Large intestine (tissue), 3 donors: ENCODE measurements at regions not wholly inside any gene's neighbourhood (a gene's known extent, or its start where the extent isn't known, plus 50 kb on each side); places are given as distances from the start of the nearest gene placed in this dataset.

Source experiments
- DNase-seq, 2 donors: peaks; one replicate each; pipeline versions ENCODE4 v3.0.0 to v3.0.0-alpha.2; 2013
- H3K27ac ChIP-seq: one replicate; pipeline ENCODE4 v1.5.1; 2013; ENCODE audit warnings: low read length
- H3K27me3 ChIP-seq: 2 replicates; pipeline ENCODE4 v1.6.1; 2013; ENCODE audit warnings: low read length; ENCODE audit not compliant: control insufficient read depth, insufficient read depth
- H3K36me3 ChIP-seq: 2 replicates; pipeline ENCODE4 v1.6.1; 2013; ENCODE audit warnings: low read length; ENCODE audit not compliant: control insufficient read depth, insufficient read depth
- H3K4me1 ChIP-seq: one replicate; pipeline ENCODE4 v1.6.1; 2013; ENCODE audit warnings: low read length; ENCODE audit not compliant: control insufficient read depth, insufficient read depth
- H3K4me3 ChIP-seq: one replicate; pipeline ENCODE4 v1.5.1; 2013; ENCODE audit warnings: low read length
- H3K9me3 ChIP-seq: one replicate; pipeline ENCODE4 v1.6.1; 2013; ENCODE audit warnings: mild to moderate bottlenecking, low read depth, low read length, moderate library complexity; ENCODE audit not compliant: control insufficient read depth
- WGBS: methylation state at CpG from one replicate; pipeline ENCODE4 v1.1.5; 2013; ENCODE audit warnings: low lambda C conversion rate; ENCODE audit not compliant: insufficient coverage; 5-methylcytosine and 5-hydroxymethylcytosine counted together

DNA sequence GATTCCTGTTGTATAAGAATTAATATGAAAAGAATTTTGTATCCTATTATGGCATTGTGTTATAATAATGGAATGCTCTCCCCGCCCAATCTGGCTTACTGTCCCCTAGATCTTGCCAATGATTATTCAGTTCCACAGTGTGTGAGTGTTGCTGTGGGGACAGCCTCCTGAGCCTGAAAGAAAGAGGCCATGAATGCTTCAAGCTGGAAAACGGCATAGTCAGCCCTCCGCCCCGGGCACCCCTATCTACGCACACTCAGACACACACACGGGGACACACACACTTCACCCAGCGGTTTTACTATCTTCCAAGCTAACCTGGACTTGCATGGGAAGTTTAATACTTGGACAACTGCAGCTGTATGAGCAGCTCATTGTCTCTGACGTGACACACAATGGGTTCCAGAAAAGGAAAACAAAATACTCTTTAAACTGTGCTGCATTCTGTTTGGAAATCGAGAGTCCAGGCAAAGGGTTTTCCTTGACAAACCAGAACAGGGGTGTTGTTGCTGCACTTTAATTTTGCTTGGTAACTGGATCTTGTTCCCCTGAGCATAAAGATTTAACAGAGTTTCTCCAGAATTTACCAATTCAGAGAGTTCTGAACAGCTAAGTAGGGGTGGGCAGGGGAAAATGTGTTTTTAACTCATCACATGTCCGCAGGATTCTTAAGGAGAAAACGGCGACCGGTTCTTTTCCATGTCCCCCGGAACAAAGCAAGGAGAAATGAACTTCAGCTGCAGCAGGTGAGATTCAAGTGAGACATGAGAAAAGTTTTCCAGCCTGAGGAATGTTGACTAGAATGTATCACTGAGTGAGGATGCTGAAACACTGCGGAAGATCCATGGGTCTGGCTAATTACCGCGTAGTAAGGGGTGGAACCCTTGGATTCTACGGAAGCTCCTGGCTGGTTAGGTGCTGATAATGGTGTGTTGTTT is 472.9 kb downstream of the FOXO1 start:
- WGBS, result 100% methylated on average over 5 of the region's 18 CpGs
- H3K27me3 ChIP-seq, result no peaks in the 10 kb centered on the region
- no peaks in the 10 kb centered on the region for H3K9me3 ChIP-seq
- no peak overlapping the region for H3K27ac ChIP-seq
- no peak overlapping the region for H3K4me3 ChIP-seq
- DNase-seq, result no peak
- peaks cover 19% of the 10 kb centered on the region for H3K4me1 ChIP-seq
- no peaks in the 10 kb centered on the region for H3K36me3 ChIP-seq

DNA sequence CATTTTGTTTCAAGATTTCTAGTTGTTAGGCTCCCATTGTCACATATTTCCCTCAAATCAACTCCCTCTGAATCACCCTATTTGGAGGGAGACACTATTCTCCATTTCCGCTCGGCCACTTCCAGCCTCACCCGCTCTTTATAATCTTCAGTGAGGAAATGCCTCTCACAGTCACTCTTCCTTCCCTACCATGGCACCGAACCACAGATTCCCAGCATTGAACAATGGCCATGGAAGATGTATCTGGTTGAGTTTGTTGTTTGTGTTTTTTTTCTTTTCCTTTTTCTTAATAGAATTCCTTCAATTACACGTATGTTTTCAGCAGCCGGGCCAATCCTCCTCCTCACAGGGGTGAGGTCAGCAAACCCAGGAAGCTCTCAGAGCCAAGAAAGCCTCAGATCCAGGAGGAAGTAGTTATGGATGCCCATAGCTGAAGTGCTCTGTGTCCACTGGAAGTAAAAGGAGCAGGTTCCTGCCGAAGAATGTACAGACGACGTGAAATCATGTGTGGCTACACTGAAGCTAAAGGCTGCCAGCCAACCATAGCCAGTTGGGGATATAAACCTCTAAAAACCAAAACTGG is 472.1 kb downstream of the FOXO1 start:
- 100% methylated on average over 2 of the region's 9 CpGs for WGBS
- H3K9me3 ChIP-seq, result no peaks in the 10 kb centered on the region
- DNase-seq, result no peak
- H3K27me3 ChIP-seq, result no peaks in the 10 kb centered on the region
- no peak overlapping the region for H3K4me3 ChIP-seq
- H3K27ac ChIP-seq, result no peak overlapping the region
- H3K4me1 ChIP-seq, result peaks cover 19% of the 10 kb centered on the region
- no peaks in the 10 kb centered on the region for H3K36me3 ChIP-seq

DNA sequence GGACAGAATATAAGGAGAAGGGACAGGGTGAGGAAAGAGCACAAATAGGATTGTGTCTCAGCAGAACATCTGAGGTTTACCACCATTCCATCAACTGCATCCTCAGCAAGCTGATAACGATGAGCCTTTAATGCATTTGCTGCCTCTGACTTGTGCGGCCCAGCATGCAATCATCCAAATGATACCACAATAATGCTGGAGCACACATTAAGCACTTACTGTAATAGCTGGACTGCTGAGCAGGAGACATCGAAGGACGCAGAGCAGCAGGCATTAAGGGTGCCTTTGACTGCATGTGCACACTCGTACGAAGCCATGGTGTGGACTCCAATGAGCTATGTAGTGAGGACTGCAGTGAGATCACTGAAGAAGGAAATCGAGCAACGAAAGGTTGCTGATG is 469.4 kb downstream of the FOXO1 start:
- no CpG with 5 or more reads among the region's 8 CpGs for WGBS
- no peak overlapping the region for H3K4me3 ChIP-seq
- no peak overlapping the region for H3K27ac ChIP-seq
- H3K36me3 ChIP-seq, result no peaks in the 10 kb centered on the region
- no peaks in the 10 kb centered on the region for H3K9me3 ChIP-seq
- no peak for DNase-seq
- no peaks in the 10 kb centered on the region for H3K27me3 ChIP-seq
- H3K4me1 ChIP-seq, result no peaks in the 10 kb centered on the region

DNA sequence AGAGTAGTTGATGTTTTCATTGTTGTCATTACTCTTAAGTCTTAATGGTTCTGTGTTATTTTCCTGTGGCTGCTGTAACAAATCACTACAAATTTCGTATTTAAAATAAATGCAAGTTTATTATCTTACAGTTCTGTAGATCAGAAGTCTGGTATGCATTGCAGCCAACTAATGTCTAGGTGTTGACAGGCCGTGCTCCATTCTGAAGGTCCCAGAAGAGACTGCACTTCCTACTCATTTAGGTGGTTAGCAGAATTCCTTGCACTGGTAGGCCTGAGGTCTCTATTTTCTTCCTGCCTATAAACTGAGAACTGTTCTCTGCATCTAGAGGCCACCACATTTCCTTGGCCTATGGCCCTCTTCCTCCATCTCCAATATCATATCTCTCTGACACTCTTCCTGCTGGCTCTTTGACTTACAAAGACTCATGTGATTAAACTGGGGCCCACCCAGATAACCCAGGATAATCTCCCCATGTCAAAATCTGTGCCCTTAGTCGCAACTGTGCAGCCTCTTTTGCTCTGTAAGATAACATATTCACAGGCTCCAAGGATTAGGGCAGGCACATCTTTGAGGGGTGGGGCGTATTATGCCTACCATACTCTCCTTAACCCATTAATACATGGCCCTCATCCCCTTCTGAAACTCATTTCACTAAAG is 468.4 kb downstream of the FOXO1 start:
- no CpG with 5 or more reads among the region's 4 CpGs for WGBS
- Histone ChIP-seq H3K36me3 (no peaks in the 10 kb centered on the region), H3K4me1 (no peaks in the 10 kb centered on the region), H3K9me3 (no peaks in the 10 kb centered on the region), H3K27me3 (no peaks in the 10 kb centered on the region), H3K27ac (no peak overlapping the region), H3K4me3 (no peak overlapping the region)
- DNase-seq, result no peak

DNA sequence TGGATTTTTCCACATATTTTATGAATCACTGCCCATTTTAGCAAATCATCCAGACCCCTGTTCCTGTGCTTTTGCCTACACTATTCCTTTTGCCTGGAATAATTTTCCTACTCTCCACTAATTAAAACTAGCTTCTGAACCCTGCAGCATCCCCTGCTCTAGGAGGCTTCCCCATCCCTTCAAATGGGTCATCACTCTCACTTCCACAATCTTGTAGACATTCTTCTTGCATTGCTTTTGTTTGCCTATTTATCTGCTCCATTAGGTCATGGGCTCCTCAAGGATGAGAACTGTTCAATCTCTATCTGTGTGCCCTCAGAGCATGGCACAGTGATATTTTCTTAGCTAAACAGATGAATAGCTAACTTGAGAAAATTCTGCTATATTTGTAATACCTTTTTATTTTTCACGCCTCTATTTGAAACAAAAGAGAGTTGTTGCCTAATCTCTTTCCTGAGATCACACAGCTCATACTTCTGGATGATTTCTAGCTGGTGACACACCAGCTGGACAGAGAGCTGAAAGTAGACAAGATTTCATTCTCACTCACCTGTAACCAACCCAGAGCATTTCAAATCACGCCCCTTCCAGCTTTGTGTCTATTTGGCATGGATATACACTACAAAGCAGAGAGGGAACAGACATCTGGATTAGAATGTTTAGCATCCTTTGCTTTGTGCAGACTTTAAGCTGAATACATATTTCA is 466.0 kb downstream of the FOXO1 start:
- Histone ChIP-seq H3K4me1 (no peaks in the 10 kb centered on the region), H3K27me3 (no peaks in the 10 kb centered on the region), H3K36me3 (no peaks in the 10 kb centered on the region), H3K4me3 (no peak overlapping the region), H3K27ac (no peak overlapping the region), H3K9me3 (no peaks in the 10 kb centered on the region)
- no peak for DNase-seq
- WGBS, result no CpG with 5 or more reads among the region's 2 CpGs

DNA sequence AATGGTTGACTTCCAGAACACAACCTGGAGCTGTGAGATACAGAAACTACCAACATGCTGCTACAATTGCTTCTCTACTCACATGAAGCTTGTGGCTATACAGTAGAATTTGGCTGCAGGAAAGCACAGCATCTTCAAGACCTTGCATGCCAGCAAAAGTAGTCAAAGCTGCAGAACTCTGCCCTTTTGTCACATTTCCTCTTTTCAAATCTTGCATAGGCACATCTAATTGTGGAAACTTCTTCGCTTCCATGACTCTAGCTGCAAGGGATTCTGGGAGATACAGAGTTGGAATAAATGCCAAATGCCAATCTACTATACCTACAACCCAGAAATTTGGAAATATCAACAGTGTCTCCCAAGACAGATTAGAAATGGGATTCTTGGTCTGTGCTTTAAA is 462.2 kb downstream of the FOXO1 start:
- Histone ChIP-seq H3K9me3 (no peaks in the 10 kb centered on the region), H3K4me3 (no peak overlapping the region), H3K27me3 (no peaks in the 10 kb centered on the region), H3K27ac (no peak overlapping the region), H3K4me1 (no peaks in the 10 kb centered on the region), H3K36me3 (no peaks in the 10 kb centered on the region)
- WGBS, result 100% methylated on average over 1 of the region's 1 CpG
- no peak for DNase-seq

DNA sequence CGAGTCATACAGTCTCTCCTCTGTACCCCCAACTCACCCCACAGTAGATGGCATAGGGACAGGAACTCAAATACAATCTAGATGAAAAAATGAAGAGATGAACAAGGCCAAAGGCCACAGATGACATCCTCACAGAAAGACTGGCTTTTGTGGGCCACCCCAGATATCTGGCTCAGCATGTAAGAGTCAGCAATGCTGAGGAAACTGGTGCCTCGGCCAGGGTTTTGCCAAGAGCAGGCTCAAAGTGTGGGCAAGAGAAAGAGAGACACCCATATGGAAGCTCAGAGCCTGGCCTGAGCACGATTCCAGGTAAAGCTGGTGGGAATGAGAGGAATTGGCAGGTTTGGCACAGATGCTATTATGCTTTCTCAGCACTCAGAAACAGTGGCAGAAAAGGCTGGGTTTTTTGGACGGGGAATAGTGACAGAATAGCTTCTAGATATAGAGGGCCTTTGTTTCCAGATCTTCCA is 460.6 kb downstream of the FOXO1 start:
- Histone ChIP-seq H3K9me3 (no peaks in the 10 kb centered on the region), H3K4me1 (no peaks in the 10 kb centered on the region), H3K27ac (no peak overlapping the region), H3K4me3 (no peak overlapping the region), H3K36me3 (no peaks in the 10 kb centered on the region), H3K27me3 (no peaks in the 10 kb centered on the region)
- no CpG with 5 or more reads among the region's 4 CpGs for WGBS
- DNase-seq, result no peak

DNA sequence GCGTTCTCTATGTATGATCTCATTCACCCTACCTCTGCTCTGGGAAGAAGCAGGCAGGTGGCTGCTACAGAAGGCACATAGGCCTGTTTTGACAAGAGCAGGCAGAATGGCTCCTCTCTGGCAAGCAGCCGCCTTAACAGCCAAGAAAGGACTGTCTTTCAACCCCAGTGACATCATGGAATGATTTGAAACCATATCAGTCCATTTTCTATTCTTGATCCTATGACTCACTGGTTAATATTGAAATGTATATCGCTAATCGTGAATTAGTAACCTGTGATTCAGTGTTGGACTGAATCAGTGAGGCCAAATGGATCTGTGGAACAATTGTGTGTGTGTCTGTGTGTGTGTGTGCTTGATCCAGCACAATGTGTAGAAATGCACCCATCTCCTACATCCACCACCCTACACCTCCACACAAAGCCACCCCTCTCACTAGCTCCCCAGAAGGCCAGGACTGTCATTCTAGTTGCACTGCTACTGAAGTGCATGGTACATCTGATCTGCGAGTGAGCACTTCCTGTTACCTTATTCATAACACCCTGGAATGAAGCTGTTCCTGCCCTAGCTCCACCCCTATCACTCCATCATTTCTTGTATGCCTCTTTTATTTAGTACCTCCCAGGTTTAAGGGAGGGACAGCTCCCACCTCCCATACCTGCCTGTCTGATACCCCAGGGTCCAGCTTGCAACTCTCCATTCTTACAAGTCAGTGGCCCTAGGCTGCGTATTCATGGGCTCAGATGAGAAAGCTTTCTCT is 460.0 kb downstream of the FOXO1 start:
- Histone ChIP-seq H3K27me3 (no peaks in the 10 kb centered on the region), H3K27ac (no peak overlapping the region), H3K4me1 (no peaks in the 10 kb centered on the region), H3K4me3 (no peak overlapping the region), H3K36me3 (no peaks in the 10 kb centered on the region), H3K9me3 (no peaks in the 10 kb centered on the region)
- DNase-seq, result no peak
- WGBS, result no CpG with 5 or more reads among the region's 6 CpGs

DNA sequence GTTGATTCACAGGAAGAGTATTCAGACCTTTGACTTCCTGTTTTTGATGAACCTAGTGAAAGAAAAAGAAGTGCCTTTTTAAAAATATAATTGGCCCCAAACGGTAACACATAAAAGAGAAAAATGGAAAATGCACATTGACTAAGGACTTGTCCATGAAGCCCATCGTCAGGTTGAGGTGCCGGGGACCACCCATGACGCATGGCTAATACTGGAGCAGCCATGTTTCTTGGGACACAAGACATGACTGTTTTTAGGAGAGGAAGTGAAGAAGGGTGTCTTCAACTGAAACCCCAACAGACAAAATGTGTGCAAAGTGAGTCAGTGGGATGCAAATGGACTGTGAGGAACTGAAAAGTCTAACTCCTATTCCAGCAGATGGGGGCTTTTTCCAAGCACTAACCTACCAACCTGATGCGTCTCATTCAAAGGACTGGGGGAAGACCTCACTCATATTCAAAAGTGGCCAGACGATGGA is 459.4 kb downstream of the FOXO1 start:
- Histone ChIP-seq H3K27me3 (no peaks in the 10 kb centered on the region), H3K27ac (no peak overlapping the region), H3K4me1 (no peaks in the 10 kb centered on the region), H3K4me3 (no peak overlapping the region), H3K9me3 (no peaks in the 10 kb centered on the region), H3K36me3 (no peaks in the 10 kb centered on the region)
- DNase-seq, result no peak
- WGBS, result 94% methylated on average over 3 of the region's 6 CpGs
